GM18858 (cell line): ENCODE measurements at regions not wholly inside any gene's neighbourhood (a gene's known extent, or its start where the extent isn't known, plus 50 kb on each side); places are given as distances from the start of the nearest gene placed in this dataset.
"Not testable (repeated sequence)": the region's sequence is repeated elsewhere in the genome, so short reads cannot be mapped to it uniquely, and the experiment has no call there.

Experiments
- ATAC-seq: cut with Tn5 transposase; IDR thresholded peaks from one replicate; pipeline ENCODE4 v1.9.1; 2021; ENCODE audit not compliant: unreplicated experiment

DNA sequence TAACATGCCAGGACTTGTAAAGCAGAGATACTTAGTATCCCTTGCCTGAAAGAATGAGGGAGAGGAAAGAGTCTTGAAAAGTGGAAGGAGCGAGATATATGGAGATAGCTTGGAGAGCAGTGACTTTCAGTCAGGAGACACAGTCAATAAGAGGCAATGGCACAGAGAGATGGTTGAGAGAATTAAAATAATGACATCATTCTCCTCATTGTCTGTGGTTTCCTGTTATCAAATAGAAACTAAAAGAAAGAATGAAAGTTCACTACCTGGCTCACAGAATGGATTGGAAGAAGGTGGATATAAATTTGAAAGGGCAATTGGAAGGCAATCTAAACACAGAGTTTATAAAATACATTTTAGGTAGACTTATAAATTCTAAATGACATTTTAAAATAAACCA lies 760.2 kb upstream of the AADAT start:
- peak; percentile 75 for ATAC-seq

DNA sequence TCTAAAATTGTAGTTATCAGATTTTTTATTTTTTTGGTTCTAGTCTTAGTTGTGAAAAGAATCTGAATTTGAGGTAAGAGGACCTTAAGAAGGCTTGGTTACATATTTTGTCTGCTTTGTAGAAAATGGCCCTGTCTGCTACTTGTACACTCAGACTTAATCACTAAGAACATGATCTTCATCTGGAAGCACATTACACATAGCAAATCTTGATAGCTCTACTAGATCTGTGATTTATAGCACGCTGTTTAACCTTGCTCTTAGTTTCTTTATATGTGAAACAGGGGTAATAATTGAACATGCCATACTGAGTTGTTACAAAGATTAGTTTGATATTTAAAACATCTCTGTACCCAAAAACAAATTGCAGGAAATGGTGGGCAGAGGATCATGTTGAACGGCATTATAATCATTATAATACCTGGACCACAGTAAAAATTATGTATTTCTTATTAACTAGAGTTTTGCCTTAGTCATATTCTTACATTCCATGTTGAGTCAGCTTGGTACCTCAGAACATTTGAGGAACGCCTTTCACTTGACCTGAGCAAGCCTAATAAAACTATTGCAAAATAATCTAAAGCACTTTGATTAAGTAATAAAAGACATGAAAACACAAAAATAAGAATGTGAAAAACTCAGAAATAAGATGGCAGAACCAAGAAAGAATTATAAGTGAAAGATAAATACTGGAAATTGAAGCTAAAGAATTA lies 738.0 kb upstream of the AADAT start:
- no peak for ATAC-seq

DNA sequence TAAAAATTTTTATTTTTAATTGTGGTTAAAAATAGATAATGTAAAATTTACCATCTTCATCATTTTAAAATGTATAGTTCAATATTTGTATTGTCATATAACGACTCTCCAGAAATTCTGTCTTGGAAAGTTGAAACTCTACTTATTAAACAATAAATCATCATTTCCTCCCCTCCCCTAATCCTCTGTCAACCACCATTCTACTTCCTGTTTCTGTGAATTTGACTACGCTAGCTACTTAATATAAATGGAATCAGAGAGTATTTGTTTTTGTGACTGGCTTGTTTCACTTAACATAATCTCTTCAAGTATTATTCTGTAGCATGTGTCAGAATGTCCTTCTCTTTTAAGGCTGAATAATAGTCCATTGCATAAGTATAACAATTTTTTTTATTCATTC lies 729.0 kb upstream of the AADAT start:
- no peak for ATAC-seq

DNA sequence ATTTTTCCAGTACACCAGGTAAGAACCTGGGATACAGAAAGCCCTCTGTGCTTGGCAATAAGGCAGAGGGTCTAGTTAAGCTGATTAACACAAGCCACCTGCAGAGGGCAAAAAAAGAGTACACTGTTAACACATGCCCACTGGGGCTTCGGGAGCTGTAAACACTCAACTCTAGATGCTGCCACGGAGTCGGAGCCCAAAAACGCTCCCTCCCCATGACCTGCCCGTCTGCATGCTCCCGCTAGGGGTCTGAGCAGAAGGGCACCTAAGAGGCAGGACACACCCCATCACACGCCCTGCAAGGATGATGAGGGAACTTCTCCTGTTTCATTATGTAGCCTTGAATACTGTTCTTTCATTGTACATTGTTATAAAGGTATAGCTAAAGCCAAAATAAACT lies 715.6 kb upstream of the AADAT start:
- no peak for ATAC-seq

DNA sequence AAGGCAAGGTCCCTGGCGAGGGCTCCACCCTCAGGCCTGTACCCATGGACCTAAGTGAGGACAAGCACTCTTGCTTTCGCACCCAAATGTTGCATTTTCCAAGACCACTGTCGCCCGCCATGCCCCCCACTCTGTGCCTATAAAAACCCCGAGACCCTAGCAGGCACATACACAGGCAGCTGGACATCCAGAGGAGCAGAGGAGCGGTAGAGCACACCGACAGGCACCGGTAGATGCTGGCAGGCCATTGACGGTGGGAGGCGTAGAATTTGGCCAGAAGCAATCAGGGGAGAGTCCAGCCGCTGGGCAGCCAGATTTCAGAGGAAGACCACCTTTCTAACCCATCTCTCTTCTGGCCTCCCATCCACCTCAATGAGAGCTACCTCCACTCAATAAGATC lies 715.2 kb upstream of the AADAT start:
- no peak for ATAC-seq

DNA sequence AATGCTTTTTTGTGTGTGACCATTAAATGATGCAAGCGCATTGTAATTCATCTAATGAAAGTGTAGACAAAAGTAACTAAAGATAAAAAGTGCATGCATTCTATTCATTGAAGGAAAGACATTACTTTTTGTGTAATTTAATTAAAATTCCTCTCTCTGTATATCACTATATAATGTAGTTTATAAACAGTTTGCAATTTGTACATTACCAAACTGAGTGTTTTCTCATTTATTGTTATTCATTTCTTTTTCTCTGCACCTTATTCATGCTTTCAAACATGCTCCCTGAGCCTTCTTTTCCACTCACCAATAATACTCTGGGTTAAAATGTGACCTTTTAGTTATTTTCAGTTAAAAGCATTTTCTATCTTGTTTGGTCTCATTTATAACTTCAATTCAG lies 713.7 kb upstream of the AADAT start:
- ATAC-seq: no peak

DNA sequence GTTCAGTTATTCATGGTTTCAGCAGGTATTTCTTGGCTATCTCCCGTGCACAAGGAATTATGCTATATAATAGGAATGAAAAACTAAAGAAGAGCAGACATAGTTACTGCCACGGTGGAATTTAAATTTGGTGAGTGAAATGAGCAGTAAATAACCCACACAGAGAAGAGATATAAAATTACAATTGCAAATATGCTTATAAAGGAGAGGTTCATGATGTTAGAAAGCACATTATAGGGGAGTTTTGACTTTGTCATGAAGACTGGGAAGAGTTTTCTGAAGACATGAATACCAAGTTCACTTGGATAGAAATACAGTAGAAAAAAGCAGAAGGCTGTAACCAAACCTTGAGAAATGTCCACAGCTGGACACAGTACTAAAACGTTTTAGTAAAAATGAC lies 712.0 kb upstream of the AADAT start:
- ATAC-seq: no peak

DNA sequence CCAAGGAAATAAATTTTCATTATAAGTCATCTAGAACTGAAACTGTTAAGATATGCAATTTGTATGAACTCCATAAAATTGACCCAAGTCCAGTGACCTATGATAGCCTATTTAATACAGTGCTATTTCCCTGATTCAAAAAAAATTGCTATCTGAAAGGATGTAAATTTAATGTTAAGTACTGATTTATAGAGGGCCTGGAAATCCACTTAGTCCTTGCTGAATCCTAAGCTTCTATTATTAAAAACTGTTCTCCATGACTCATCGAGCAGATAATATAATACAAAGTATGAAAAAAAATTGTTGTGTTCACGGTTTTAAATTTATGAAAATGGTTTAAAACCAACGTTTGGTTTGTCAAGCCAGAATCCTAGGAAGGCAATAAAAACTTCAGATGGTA lies 704.8 kb upstream of the AADAT start:
- no peak for ATAC-seq

DNA sequence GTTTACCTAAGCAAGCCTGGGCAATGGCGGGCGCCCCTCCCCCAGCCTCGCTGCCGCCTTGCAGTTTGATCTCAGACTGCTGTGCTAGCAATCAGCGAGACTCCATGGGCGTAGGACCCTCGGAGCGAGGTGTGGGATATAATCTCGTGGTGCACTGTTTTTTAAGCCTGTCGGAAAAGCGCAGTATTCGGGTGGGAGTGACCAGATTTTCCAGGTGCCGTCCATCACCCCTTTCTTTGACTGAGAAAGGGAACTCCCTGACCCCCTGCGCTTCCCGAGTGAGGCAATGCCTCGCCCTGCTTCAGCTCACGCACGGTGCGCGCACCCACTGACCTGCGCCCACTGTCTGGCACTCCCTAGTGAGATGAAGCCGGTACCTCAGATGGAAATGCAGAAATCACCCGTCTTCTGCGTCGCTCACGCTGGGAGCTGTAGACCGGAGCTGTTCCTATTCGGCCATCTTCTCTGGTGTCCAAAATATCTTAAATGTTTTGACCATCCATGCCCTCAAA lies 698.8 kb upstream of the AADAT start:
- not testable (repeated sequence) for ATAC-seq

DNA sequence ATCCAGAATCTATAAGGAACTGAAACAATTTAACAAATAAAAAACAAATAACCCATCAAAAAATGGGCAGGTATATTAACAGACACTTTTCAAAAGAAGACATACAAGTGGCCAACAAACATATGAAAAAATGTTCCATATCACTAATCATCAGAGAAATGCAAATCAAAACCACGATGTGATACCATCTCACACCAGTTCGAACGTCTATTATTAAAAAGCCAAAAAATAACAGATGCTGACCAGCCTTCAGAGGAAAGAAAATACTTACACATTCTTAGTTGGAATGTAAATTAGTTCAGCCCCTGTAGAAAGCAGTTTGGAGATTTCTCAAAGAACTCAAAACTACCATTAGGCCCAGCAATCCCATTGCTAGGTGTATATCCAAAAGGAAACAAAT lies 687.9 kb upstream of the AADAT start:
- no peak for ATAC-seq

DNA sequence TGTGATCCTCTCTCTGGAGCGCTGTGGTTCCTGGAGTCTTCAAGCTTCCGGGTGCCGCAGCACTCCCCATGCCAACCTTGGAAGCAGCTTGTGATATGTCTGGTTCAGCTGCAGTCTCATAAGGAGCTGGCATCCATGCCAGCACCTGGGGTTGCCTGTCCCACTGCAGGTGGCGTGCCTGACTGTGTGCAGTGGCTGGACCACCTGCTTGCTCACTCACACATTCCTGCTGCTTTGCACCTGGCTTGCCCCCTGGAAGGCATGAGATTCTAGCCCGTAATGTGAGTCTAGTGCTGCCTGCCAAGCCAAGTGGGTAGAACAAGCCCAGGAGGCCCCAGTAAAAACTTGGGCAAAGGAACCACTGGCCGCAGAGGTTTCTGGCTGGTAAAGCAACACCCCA lies 687.2 kb upstream of the AADAT start:
- ATAC-seq: no peak

DNA sequence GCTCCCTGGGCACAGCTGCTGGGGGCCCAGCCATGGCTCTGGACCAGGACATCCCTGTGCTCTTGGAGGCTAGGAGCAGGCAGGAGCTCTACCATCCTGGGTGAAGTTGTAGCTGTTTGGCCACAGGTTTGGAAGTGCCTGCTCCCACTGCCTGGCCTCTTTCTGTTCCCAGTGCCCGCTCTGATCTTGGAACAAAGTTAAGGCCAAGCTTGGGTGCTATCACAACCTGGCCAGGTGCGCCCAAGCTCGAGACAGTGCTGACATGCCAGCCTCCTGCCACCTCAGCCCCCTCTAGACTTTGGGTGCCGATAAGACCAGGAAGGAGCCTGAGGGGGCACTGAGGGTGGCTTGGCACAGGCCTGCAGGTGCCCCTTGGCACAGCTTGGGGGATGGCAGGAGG lies 686.1 kb upstream of the AADAT start:
- ATAC-seq: no peak

DNA sequence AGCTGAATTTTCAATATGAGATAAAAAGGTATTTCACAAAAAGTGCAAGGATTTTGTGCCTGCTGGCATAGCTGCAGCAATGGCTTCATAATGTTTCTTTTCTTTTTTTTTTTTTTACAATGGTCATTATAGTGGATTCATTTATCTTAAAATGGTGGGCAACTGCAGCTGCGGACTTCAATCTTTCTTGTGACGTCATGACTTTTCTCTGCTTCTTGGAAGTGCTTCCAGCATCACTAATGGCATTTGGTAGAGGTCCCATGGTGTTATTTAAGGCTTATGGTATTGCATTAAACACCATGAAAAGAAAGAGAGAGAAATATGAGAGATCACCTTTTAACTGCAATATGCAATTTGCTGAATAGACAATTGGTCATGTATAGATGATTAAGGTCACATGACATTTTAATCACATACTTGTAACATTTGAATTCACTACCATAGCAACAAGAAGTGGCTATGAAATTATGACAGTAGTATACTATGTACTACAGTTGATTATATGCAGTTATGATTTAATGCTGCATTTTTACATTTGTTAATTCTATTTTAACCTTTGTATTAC lies 684.0 kb upstream of the AADAT start:
- ATAC-seq: no peak

DNA sequence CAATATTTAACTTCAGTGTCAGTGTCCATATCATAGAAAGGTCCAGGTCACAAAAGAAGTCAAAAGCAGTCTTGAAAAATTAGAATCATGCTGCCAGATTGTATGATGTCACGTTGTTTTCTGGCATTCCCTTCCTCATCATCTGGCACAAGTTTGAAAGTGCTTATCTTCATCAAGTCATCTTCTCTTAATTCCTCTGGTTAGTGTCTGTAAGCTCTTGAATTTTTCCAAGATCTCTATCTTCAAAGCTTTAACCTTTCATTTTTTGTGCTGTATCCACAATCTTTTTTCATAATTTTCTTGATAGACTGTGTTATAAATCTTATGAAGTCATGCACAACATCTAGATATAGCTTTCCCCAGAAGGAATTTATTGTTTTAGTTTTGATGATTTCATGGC lies 682.7 kb upstream of the AADAT start:
- no peak for ATAC-seq

DNA sequence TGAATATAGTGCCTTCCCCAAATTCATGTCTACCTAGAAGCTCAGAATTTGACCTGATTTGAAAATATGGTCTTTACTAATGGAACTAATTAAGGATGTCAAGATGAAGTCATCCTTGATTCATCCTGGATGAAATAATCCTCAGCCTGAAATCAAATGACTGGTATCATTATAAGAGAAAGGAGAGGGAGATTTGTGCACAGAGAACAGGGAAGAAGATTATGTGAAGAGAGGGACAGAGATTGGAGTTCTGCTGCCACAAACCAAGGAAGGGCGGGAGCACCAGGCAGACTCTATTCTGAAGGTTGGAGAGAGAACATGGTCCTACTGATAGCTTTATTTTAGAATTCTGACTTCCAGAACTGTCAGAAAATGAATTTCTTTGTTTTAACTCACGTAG lies 680.9 kb upstream of the AADAT start:
- no peak for ATAC-seq

DNA sequence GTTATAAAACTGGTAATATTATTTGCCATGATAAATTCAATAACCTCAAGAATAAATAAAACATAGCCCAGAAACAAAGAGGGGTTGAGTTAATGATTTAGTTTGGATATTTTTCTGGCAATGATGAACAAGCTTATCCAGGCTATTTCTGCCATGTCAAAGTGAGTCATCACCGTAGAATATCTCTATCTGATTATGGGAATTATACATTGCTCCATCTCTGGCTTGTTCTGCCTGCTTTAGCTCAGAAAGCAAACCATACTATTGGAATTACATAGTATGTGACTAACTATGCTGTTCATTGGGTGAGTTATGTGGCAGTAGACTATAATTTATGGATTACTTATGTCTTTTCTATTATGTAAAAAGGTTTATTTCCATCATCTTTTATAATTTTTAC lies 680.1 kb upstream of the AADAT start:
- no peak for ATAC-seq

DNA sequence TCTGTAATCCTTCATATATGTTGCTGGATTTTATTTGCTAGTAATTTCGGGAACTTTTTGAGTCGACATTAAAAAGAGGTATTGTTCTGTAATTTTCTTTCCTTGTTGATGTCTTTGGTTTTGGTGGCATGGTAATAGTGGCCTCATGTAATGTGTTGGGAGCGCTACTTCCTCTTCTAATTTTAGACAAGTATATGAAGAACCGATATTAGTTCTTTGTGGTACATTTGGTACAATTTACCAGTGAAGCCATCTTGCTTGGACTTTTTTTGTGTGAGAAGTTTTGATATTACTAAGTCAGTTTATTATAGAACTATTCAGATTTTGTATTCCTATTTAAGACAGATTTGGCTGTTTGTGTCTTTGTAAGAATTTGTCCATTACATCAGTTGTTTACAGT lies 669.2 kb upstream of the AADAT start:
- no peak for ATAC-seq

DNA sequence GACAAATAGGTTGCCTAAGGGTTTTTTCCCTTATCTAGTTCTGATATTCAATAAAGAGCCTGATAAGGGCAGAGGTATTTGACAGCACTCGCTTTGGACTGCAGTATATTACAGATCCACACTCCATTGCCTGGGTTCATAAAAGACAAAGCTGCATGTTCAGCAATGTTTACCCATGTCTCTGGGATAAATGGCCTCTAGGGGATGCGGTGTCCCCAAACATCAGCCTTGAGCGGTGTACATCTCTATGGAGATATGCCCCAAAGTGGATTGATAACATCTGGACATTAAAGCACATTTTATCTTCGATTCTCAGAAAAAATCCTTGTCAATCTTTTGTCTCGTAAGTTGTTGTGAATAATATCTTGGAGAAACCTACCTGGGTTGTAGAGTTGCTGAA lies 660.8 kb upstream of the AADAT start:
- ATAC-seq: no peak

DNA sequence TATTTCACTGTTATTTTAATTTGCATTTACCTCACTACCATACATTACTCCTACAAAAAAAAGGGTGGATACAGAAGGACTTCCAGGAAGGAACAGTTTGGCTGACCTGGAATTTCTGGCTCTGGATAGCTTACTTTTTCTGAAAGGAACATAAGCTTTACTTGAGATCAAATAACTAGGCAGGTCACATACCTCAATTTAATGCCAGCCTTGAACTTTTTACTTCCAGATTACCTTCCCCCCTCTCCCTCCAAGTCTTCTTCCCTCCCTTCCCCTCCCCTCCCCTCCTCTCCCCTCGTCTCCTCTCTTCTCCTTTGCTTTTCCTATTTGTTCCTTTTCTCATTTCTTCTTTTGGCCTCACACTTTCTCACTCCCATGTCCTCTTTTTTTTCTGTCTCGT lies 659.2 kb upstream of the AADAT start:
- no peak for ATAC-seq

DNA sequence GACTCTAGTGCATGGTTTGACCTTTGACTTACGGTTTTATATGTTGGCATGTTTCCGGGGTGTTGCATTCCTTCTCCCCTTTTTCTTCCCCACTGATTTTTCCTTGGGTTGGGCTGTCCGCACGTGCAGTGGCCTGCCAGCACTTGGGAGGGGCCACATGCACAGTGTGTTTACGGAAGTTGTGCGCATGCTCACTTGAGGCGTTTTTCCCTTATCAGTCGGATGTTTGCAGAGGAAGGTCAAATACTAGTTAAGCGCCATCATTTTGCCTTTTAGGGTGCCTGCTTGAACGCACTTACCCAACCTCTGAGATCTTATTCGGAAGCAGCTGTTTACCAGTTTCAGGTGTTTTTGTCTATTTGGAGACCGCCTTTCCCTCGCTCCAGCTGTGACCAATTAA lies 653.9 kb upstream of the AADAT start:
- no peak for ATAC-seq

DNA sequence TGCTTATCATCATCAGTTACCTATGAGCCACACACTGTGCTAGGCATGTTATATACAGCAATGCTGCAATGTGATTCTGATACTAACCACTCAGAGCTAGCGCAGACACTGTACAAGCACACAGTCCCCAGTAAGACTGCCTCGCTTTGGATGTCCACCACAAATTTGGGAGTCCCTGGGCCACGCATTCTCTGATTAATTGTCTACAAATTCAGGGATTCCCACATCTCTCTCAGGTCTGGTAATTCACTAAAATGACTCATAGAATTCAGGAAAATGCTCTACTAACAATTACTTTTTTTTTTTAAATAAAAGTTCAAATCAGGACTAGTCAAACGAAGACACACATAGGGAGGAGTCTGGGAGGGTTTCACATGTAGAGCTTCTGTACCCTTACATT lies 652.1 kb upstream of the AADAT start:
- no peak for ATAC-seq

DNA sequence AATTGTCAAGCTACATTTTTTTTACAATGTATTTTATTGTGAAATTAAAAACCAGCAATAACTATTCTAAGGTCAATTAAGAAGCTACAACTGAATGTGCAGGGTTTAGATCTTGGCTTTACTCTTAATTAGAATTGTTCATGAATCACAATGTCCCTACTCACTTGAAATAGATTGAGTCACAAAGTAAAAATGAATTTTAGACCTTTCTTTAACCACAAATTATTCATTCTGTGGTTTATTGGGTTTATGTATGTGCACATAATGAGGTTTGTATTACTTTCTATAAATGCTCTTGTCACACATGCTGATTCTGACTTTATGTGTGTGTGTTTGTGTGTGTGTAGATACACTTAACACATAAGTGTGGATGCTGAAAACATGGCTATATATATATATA lies 647.0 kb upstream of the AADAT start:
- ATAC-seq: no peak

DNA sequence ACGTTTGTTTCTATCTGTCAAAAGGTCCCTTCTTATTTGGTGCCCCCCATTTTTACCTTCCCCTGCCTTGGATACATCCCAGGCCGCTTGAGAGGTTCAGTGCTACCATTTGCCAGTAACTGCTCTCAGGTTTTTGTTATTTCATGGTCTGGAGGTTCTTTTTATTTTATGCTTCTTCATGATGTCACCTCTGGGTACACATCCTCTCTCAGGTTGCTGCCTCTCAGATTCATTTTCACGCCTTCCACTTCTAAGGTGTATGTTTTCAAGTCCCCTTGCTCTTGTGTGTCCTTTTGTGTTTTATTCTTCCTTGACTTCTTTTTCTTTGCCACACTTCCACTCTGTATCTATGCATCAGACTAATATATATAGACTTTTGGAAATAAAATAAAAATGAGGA lies 640.1 kb upstream of the AADAT start:
- ATAC-seq: no peak
